ENCODE measurements at regions not wholly inside any gene's neighbourhood (a gene's known extent, or its start where the extent isn't known, plus 50 kb on each side); places are given as distances from the start of the nearest gene placed in this dataset.

DNA sequence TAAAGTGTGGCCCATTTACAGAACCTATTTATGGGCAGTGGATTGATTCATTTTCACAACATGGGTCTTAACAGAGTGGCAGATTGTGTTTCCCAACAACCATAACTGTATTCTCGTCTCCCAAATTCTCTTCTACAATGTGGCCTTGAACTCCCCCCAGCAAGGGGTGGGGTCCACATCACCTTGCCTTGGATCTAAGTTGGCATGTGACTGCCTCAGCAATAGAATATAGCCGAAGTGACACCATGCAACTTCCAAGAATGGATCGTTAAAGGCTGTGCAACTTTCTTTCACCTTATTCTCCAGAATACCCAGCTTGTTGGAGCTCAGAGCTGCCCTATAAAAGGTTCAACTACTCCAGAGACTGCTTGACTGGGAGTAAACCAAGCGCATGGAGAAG, 72.0 kb upstream of the CDH5 start:
- H3K36me3 ChIP-seq, result no peaks in the 10 kb centered on the region
- no peaks in the 10 kb centered on the region for H3K4me1 ChIP-seq
- intact Hi-C loops (cut with DNase I), result no loop called here
- 90 to 95% methylated on average over 4 of the region's 4 CpGs for WGBS, 2 donors
- H3K27ac ChIP-seq, result no peak overlapping the region
- H3K27me3 ChIP-seq, result no peaks in the 10 kb centered on the region
- DNase-seq, result no peak
- no peak overlapping the region for H3K4me3 ChIP-seq (replicated peaks in 1 of 3)
- TF ChIP-seq CTCF (IDR thresholded peaks at IDR 0.05) (no peak), POLR2A (IDR thresholded peaks at IDR 0.05) (no peak)
- H3K9me3 ChIP-seq, result no peaks in the 10 kb centered on the region

- no peaks in the 10 kb centered on the region for H3K9me3 ChIP-seq
- H3K27me3 ChIP-seq, result no peaks in the 10 kb centered on the region
- no peak overlapping the region for H3K4me3 ChIP-seq (replicated peaks in 1 of 3)
- no peaks in the 10 kb centered on the region for H3K4me1 ChIP-seq
- TF ChIP-seq CTCF (IDR thresholded peaks at IDR 0.05) (no peak), POLR2A (IDR thresholded peaks at IDR 0.05) (no peak)
- intact Hi-C loops (cut with DNase I), result no loop called here
- no peak for DNase-seq
- H3K36me3 ChIP-seq, result no peaks in the 10 kb centered on the region
- no peak overlapping the region for H3K27ac ChIP-seq
- 75 to 83% methylated on average over 7 of the region's 7 CpGs for WGBS, 2 donors
Observed at GRCh38 chr16:66293932-66294331, 72.6 kb upstream of the CDH5 start.

DNA sequence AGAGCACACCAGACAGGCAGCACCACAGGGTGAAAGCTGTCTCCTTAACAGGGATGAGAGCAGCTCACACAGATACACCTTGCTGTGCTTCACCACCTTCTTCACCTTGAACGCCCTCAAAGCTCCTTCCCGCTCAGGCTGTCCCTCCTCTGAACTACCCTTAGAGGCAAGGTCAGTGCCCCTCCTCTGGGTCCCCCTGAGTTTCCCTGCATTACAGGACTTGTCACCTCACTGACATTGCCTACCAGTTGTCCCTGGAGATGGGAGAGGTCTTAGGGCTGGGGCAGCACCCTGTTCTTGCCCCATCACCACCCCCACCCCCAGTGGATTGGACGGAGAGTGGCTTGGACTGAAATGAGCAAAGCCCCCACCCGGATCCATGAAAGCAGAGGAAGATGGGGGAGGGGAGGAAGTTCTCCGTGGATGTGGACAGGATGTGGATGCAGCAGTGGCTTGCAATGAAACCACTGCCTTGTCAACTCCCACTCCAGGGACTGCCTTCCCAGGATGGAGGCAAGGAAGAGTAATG, 73.2 kb upstream of the CDH5 start:
- no peak for TF ChIP-seq POLR2A (IDR thresholded peaks at IDR 0.05)
- TF ChIP-seq CTCF (IDR thresholded peaks at IDR 0.05), result no peak
- 64 to 67% methylated on average over 5 of the region's 5 CpGs for WGBS, 2 donors
- no peak overlapping the region for H3K4me3 ChIP-seq (replicated peaks in 1 of 3)
- no peaks in the 10 kb centered on the region for H3K27me3 ChIP-seq
- intact Hi-C loops (cut with DNase I), result no loop called here
- H3K36me3 ChIP-seq, result no peaks in the 10 kb centered on the region
- no peaks in the 10 kb centered on the region for H3K4me1 ChIP-seq
- H3K27ac ChIP-seq, result no peak overlapping the region
- no peaks in the 10 kb centered on the region for H3K9me3 ChIP-seq
- DNase-seq, result no peak

DNA sequence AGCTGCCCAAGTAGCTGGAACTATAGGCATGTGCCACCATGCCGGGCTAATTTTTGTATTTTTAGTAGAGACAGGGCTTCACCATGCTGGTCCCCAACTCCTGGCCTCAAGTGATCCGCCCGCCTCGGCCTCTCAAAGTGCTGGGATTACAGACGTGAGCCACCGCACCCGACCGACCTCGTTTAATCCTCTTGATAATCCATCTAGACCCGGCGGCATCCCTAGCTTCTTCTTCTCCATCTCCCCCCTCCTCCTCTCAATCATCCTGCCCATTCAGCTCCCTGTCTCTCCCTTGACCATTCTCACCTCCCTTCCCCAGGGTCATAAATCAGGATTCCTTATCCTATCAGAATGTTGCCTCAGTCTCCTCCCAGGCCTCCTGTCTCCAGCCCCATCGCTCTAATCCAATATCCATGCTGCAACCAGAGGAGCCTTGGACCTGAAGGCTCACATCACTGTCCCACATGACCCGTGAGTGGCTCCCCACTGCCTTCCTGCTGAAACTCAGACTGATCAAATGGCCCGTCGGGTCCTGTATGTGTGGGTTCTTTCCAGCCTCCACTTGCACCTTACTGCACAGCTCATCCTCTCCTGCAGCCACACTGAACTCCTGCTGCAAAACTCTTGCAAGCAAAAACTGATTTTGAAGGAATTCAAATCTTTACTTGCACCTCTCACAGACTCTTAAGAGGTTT, 74.1 kb upstream of the CDH5 start:
- H3K36me3 ChIP-seq, result no peaks in the 10 kb centered on the region
- H3K27ac ChIP-seq, result no peak overlapping the region
- H3K9me3 ChIP-seq, result no peaks in the 10 kb centered on the region
- no peak for TF ChIP-seq CTCF (IDR thresholded peaks at IDR 0.05)
- TF ChIP-seq POLR2A (IDR thresholded peaks at IDR 0.05), result no peak
- no peak for DNase-seq
- no peak overlapping the region for H3K4me3 ChIP-seq (replicated peaks in 1 of 3)
- no peaks in the 10 kb centered on the region for H3K4me1 ChIP-seq
- WGBS, 2 donors, result 72 to 74% methylated on average over 15 of the region's 15 CpGs
- intact Hi-C loops (cut with DNase I), result no loop called here
- H3K27me3 ChIP-seq, result no peaks in the 10 kb centered on the region

DNA sequence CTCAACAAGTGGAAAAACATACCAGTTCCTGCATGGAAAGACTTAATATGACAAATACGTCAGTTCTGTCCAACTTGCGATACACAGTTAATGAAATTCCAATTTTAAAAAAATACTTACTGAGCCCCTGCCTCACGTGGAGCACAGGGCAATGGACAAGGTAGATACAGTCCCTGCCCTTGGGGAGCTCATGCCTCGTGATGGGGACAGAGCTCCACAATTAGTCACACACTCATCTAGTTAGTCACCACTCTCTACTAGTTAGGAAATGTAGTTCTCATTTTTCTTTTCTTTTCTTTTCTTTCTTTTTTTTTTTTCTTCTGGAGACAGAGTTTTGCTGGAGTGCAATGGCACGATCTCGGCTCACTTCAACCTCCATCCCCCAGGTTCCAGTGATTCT, 74.7 kb upstream of the CDH5 start:
- no peaks in the 10 kb centered on the region for H3K36me3 ChIP-seq
- intact Hi-C loops (cut with DNase I), result no loop called here
- no peak overlapping the region for H3K4me3 ChIP-seq (replicated peaks in 1 of 3)
- H3K27me3 ChIP-seq, result no peaks in the 10 kb centered on the region
- H3K27ac ChIP-seq, result no peak overlapping the region
- H3K9me3 ChIP-seq, result no peaks in the 10 kb centered on the region
- no peak for DNase-seq
- no peaks in the 10 kb centered on the region for H3K4me1 ChIP-seq
- WGBS, 2 donors, result 90% methylated on average over 6 of the region's 6 CpGs
- TF ChIP-seq POLR2A (IDR thresholded peaks at IDR 0.05), result no peak
- TF ChIP-seq CTCF (IDR thresholded peaks at IDR 0.05), result no peak
